SK-N-MC (cell line): ENCODE measurements at regions not wholly inside any gene's neighbourhood (a gene's known extent, or its start where the extent isn't known, plus 50 kb on each side); places are given as distances from the start of the nearest gene placed in this dataset.

ENCODE experiments used
- EZH2 ChIP-seq: fragments of 200-600 bp; sonication (generic); IDR thresholded peaks from one replicate; pipeline ENCODE4 v1.6.1; 2017; ENCODE audit warnings: antibody characterized with exemption
- FOXP2 ChIP-seq: optimal IDR thresholded peaks from 2 replicates; pipeline ENCODE3; 2011; ENCODE audit warnings: mild to moderate bottlenecking, moderate library complexity; ENCODE audit not compliant: insufficient read depth; ENCODE audit errors: extremely low read length, control extremely low read depth
- POLR2AphosphoS5 ChIP-seq: IDR thresholded peaks from 2 replicates; pipeline ENCODE4 v1.6.1; 2012; ENCODE audit warnings: mild to moderate bottlenecking, low read depth, low read length, borderline replicate concordance

DNA sequence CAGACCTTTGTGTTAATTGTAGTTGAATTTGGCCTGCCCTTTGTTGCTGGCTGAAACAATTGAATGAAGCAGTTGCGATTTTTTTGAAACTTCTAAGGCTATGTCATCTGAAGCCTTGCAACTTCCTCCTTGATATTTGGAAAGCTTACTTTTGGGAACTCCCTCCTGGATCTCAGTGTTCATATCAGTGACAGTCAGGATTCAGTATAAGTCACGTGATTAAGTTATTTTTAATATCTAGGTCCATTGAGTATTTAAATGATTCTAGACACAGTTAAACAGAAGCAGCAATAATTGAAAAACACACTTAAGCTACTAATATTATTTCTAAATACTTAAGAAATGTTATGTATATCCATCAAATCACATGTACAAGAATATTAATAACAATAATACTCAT lies 951.3 kb downstream of the GRIK2 start:
- TF ChIP-seq EZH2 = no peak
- TF ChIP-seq POLR2AphosphoS5 = no peak
- no peak for TF ChIP-seq FOXP2
